GM12892 (cell line): ENCODE measurements at regions not wholly inside any gene's neighbourhood (a gene's known extent, or its start where the extent isn't known, plus 50 kb on each side); places are given as distances from the start of the nearest gene placed in this dataset.

Experiments
- POLR2A ChIP-seq: IDR thresholded peaks from 2 replicates; pipeline ENCODE4 v1.6.1; 2011; ENCODE audit warnings: low read depth, low read length, control low read depth
- POLR2AphosphoS5 ChIP-seq: IDR thresholded peaks from 2 replicates; pipeline ENCODE4 v1.6.1; 2011; ENCODE audit warnings: low read depth, low read length, control low read depth

DNA sequence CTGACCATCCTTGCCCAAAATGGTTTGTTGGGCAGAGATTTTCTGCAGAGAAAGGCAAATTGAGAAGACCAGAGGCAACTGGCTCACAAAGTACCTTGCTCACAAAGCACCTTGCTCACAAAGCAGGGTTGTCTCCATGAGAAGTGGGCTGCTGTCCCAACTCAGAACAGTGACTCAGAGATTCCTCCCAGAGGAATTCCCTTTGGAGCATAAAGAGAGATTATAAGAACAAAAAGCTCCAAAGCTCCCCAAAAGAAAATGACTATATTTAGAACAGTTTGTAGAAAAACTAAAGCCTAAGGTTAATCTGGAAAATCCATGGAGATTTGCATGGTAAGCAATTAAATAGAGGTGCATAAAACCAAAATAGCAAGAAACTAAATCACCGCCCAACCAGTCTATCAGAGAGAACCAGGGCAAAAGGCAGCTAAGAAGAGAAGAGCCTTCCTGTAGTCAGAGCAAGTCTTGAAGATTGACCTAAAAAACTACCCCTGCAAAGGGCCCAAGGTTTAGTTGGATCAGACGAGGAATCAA is 731.4 kb downstream of the FAT4 start:
- TF ChIP-seq POLR2A (no peak), POLR2AphosphoS5 (no peak)
